Body of pancreas (tissue), 4 donors: ENCODE measurements at regions not wholly inside any gene's neighbourhood (a gene's known extent, or its start where the extent isn't known, plus 50 kb on each side); places are given as distances from the start of the nearest gene placed in this dataset.

ENCODE experiments used
- POLR2A ChIP-seq, 3 donors: fragments of 450-650 bp; IDR thresholded peaks; one replicate each; pipeline ENCODE4 v1.6.1; 2016; ENCODE audit warnings: antibody characterized with exemption in 3 of 3, mild to moderate bottlenecking in 2 of 3
- TF ChIP-seq, protein P1 (sequence below), 7 experiments: fragments of 450-650 bp in 4 of 7; fragments of 200-600 bp in 3 of 7; sonication (generic) in 3 of 7; IDR thresholded peaks; one replicate each; pipeline ENCODE4 v1.5.1; 2016 to 2019; ENCODE audit warnings: antibody characterized with exemption in 7 of 7

DNA sequence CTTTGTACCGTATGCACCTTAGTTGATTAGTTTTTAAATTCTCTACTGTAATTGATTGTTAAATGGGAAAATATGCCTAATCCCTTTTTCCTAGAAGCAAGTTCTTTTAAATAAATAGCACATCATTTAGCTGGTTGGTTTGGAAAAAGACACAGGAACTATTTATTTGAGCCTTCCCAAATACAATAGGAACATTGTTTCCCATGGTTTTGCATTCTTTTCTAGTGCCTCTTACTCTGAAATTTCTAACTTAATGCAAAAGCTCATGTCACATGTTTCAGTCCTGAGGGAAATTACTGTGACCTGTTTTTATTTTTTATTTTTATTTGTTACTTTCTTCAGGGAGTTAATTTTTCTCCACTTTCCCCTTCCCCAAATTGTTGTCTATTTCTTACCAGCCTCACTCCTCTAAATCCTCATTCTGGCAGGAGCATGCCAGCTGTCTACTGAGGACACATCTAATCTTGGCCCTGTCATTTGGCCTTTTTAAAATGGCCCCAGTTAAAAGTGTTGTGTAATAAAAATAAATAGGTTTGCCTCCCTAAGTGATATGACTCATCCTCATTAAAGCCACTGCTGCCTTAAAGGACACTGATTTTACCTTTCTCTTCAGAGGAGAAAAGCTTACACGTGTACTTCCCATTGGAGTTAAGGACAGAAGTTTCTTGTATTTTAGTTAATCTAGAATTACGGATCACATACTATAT is 94.5 kb downstream of the PPP1R3A start:
- TF ChIP-seq, protein P1, sequence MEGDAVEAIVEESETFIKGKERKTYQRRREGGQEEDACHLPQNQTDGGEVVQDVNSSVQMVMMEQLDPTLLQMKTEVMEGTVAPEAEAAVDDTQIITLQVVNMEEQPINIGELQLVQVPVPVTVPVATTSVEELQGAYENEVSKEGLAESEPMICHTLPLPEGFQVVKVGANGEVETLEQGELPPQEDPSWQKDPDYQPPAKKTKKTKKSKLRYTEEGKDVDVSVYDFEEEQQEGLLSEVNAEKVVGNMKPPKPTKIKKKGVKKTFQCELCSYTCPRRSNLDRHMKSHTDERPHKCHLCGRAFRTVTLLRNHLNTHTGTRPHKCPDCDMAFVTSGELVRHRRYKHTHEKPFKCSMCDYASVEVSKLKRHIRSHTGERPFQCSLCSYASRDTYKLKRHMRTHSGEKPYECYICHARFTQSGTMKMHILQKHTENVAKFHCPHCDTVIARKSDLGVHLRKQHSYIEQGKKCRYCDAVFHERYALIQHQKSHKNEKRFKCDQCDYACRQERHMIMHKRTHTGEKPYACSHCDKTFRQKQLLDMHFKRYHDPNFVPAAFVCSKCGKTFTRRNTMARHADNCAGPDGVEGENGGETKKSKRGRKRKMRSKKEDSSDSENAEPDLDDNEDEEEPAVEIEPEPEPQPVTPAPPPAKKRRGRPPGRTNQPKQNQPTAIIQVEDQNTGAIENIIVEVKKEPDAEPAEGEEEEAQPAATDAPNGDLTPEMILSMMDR (IDR thresholded peaks at IDR 0.05), result no peak
- no peak for TF ChIP-seq POLR2A (IDR thresholded peaks at IDR 0.05)
